Prostate gland (tissue), 2 donors: ENCODE measurements at regions not wholly inside any gene's neighbourhood (a gene's known extent, or its start where the extent isn't known, plus 50 kb on each side); places are given as distances from the start of the nearest gene placed in this dataset.

Experiments used
- DNase-seq: peaks from one replicate; pipeline ENCODE4 v3.0.0-alpha.2; 2019; ENCODE audit warnings: low spot score
- H3K27ac ChIP-seq, 2 donors: fragments of 200-600 bp; sonication (generic); 2 replicates each; pipeline ENCODE4 v1.5.1; 2017 to 2019
- H3K27me3 ChIP-seq: fragments of 200-600 bp; sonication (generic); replicated peaks from 2 replicates; pipeline ENCODE4 v1.5.1; 2019; ENCODE audit not compliant: insufficient read depth
- H3K36me3 ChIP-seq, 2 donors: fragments of 200-600 bp; sonication (generic); 1 replicate in 1 of 2; 2 replicates in 1 of 2; pipeline versions ENCODE4 v1.5.1 to v1.8.1; 2017 to 2019
- H3K4me1 ChIP-seq: fragments of 200-600 bp; sonication (generic); replicated peaks from 2 replicates; pipeline ENCODE4 v1.5.1; 2019
- H3K4me3 ChIP-seq, 2 donors: fragments of 200-600 bp; sonication (generic); 2 replicates each; pipeline ENCODE4 v1.5.1; 2017 to 2019
- H3K9me3 ChIP-seq: fragments of 200-600 bp; sonication (generic); 2 replicates; pipeline ENCODE4 v1.5.1; 2017
- CTCF ChIP-seq, 4 experiments: fragments of 200-600 bp in 2 of 4; fragments of 450-650 bp in 2 of 4; sonication (generic) in 2 of 4; IDR thresholded peaks; 1 replicate in 3 of 4; 2 replicates in 1 of 4; pipeline ENCODE4 v1.5.1; 2016 to 2019; ENCODE audit warnings: antibody characterized with exemption in 4 of 4, mild to moderate bottlenecking in 2 of 4, moderate library complexity in 2 of 4
- POLR2A ChIP-seq: fragments of 450-650 bp; IDR thresholded peaks from one replicate; pipeline ENCODE4 v1.6.1; 2016; ENCODE audit warnings: antibody characterized with exemption, mild to moderate bottlenecking
- POLR2AphosphoS5 ChIP-seq: sonication (generic); formaldehyde crosslinking; IDR thresholded peaks from one replicate; pipeline ENCODE4 v1.6.1; 2017; ENCODE audit warnings: antibody characterized with exemption
- WGBS: methylation state at CpG from one replicate; pipeline ENCODE4 v1.1.5; 2018; 5-methylcytosine and 5-hydroxymethylcytosine counted together
- intact Hi-C: fragments of 100-400 bp; cut with DNase I; formaldehyde crosslinking; loops from one replicate; pipeline ENCODE4 v1.14.2; 2022

DNA sequence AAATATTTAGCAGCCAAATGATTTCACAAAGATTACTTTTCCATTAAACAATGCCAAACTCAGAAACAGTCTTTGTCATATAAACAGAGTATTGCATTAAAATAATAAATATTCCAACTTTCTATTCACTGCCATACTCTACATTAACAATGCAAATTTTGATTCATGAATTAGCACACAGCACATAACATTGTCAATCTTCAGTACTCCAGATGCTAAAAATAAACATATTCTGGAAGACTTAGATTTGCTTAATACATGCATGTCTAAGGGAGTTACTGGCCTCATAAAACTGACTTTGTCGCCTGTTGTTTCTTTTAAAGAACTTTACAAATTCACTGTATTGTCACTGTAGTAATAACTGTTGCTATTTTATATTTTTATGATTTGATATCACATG is 131.6 kb downstream of the TMEM144 start:
- Histone ChIP-seq H3K27me3 (no peaks in the 10 kb centered on the region), H3K4me1 (no peaks in the 10 kb centered on the region), H3K4me3 (no peak overlapping the region), H3K9me3 (no peaks in the 10 kb centered on the region), H3K36me3 (no peaks in the 10 kb centered on the region), H3K27ac (no peak overlapping the region)
- intact Hi-C loops, result no loop called here
- no peak for DNase-seq
- TF ChIP-seq POLR2AphosphoS5, result no peak
- no peak for TF ChIP-seq POLR2A
- no peak for TF ChIP-seq CTCF (IDR thresholded peaks at IDR 0.05)
- 29% methylated on average over 1 of the region's 1 CpG for WGBS

- no peak for DNase-seq
- 69% methylated on average over 4 of the region's 4 CpGs for WGBS
- intact Hi-C loops, result no loop called here
- Histone ChIP-seq H3K36me3 (no peaks in the 10 kb centered on the region), H3K27ac (no peak overlapping the region), H3K9me3 (no peaks in the 10 kb centered on the region), H3K27me3 (no peaks in the 10 kb centered on the region), H3K4me1 (no peaks in the 10 kb centered on the region), H3K4me3 (no peak overlapping the region)
- TF ChIP-seq POLR2A, result no peak
- no peak for TF ChIP-seq CTCF (IDR thresholded peaks at IDR 0.05)
- no peak for TF ChIP-seq POLR2AphosphoS5
Observed at GRCh38 chr4:158346576-158346975, 136.3 kb downstream of the TMEM144 start.

DNA sequence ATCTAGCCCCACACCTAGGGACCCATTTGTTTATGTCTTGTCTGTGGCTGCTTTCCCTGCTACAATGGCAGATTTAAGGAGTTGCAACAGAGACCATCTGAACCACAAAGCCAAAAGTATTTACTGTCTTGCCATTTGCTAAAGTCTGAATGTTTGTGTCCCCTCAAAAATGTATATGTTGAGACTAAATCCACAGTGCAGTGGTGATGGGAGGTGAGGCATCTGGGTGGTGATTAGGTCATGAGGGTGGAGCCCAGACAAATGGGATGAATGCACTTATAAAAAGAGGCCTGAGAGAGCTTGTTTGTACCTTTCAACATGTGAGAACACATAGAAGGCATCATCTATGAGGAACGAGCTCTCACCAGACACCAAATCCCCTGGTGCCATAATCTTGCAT is 137.3 kb downstream of the TMEM144 start:
- Histone ChIP-seq H3K36me3 (no peaks in the 10 kb centered on the region), H3K4me1 (no peaks in the 10 kb centered on the region), H3K27ac (no peak overlapping the region), H3K9me3 (no peaks in the 10 kb centered on the region), H3K4me3 (no peak overlapping the region), H3K27me3 (no peaks in the 10 kb centered on the region)
- intact Hi-C loops, result no loop called here
- no peak for TF ChIP-seq POLR2AphosphoS5
- no peak for TF ChIP-seq CTCF (IDR thresholded peaks at IDR 0.05)
- no peak for TF ChIP-seq POLR2A
- DNase-seq, result no peak
- 50% methylated on average over 1 of the region's 1 CpG for WGBS

- TF ChIP-seq CTCF (IDR thresholded peaks at IDR 0.05), result no peak
- TF ChIP-seq POLR2AphosphoS5, result no peak
- H3K27ac ChIP-seq, result no peak overlapping the region
- no peak for DNase-seq
- no peaks in the 10 kb centered on the region for H3K4me1 ChIP-seq
- H3K4me3 ChIP-seq, result no peak overlapping the region
- 100% methylated on average over 1 of the region's 1 CpG for WGBS
- H3K27me3 ChIP-seq, result no peaks in the 10 kb centered on the region
- no peaks in the 10 kb centered on the region for H3K9me3 ChIP-seq
- intact Hi-C loops, result no loop called here
- H3K36me3 ChIP-seq, result no peaks in the 10 kb centered on the region
Observed at GRCh38 chr4:158350161-158350560, 139.9 kb downstream of the TMEM144 start.

- Histone ChIP-seq H3K36me3 (no peaks in the 10 kb centered on the region), H3K9me3 (no peaks in the 10 kb centered on the region), H3K27ac (no peak overlapping the region), H3K27me3 (no peaks in the 10 kb centered on the region), H3K4me3 (no peak overlapping the region), H3K4me1 (no peaks in the 10 kb centered on the region)
- WGBS, result 65% methylated on average over 4 of the region's 4 CpGs
- intact Hi-C loops, result no loop called here
- no peak for DNase-seq
- TF ChIP-seq CTCF (IDR thresholded peaks at IDR 0.05) (no peak), POLR2A (no peak), POLR2AphosphoS5 (no peak)
Observed at GRCh38 chr4:158353541-158354304, 143.4 kb downstream of the TMEM144 start.
